Endothelial cell (in vitro differentiated cells): ENCODE measurements at regions not wholly inside any gene's neighbourhood (a gene's known extent, or its start where the extent isn't known, plus 50 kb on each side); places are given as distances from the start of the nearest gene placed in this dataset.

ENCODE experiments used
- DNase-seq: peaks from one replicate; pipeline ENCODE4 v3.0.0; 2021; ENCODE audit warnings: low spot score
- H3K27ac Mint-ChIP-seq: one replicate; pipeline ENCODE4 v1.8.0; 2021; ENCODE audit warnings: mixed read lengths, inconsistent platforms; ENCODE audit not compliant: unreplicated experiment
- H3K27me3 Mint-ChIP-seq: one replicate; pipeline ENCODE4 v1.8.0; 2021; ENCODE audit warnings: mild to moderate bottlenecking, moderate library complexity, mixed read lengths, inconsistent platforms; ENCODE audit not compliant: unreplicated experiment
- H3K36me3 Mint-ChIP-seq: one replicate; pipeline ENCODE4 v1.8.0; 2021; ENCODE audit warnings: mild to moderate bottlenecking, low read depth, mixed read lengths, inconsistent platforms; ENCODE audit not compliant: unreplicated experiment
- H3K4me1 Mint-ChIP-seq: one replicate; pipeline ENCODE4 v1.8.0; 2021; ENCODE audit warnings: mild to moderate bottlenecking, mixed read lengths, inconsistent platforms; ENCODE audit not compliant: unreplicated experiment
- H3K4me3 Mint-ChIP-seq: one replicate; pipeline ENCODE4 v1.8.0; 2021; ENCODE audit warnings: mild to moderate bottlenecking, mixed read lengths, inconsistent platforms; ENCODE audit not compliant: unreplicated experiment
- H3K9me3 Mint-ChIP-seq: one replicate; pipeline ENCODE4 v1.8.0; 2021; ENCODE audit warnings: mixed read lengths, inconsistent platforms; ENCODE audit not compliant: unreplicated experiment
- CTCF ChIP-seq: fragments of 200-600 bp; sonication (generic); IDR thresholded peaks from one replicate; pipeline ENCODE4 v1.5.0; 2021; ENCODE audit warnings: antibody characterized with exemption; ENCODE audit not compliant: unreplicated experiment

GRCh38 chr15:87498560-87498959, 758.0 kb downstream of the NTRK3 start:
- no peak for DNase-seq
- Mint-ChIP-seq H3K9me3 (no peaks in the 10 kb centered on the region), H3K4me3 (no peak overlapping the region), H3K27ac (no peak overlapping the region), H3K4me1 (peaks cover 7% of the 10 kb centered on the region), H3K27me3 (peaks cover 3% of the 10 kb centered on the region), H3K36me3 (no peaks in the 10 kb centered on the region)
- no peak for TF ChIP-seq CTCF

GRCh38 chr15:87496795-87497194, 759.7 kb downstream of the NTRK3 start:
- Mint-ChIP-seq H3K4me1 (peaks cover 7% of the 10 kb centered on the region), H3K27ac (no peak overlapping the region), H3K36me3 (no peaks in the 10 kb centered on the region), H3K4me3 (no peak overlapping the region), H3K9me3 (no peaks in the 10 kb centered on the region), H3K27me3 (peaks cover 3% of the 10 kb centered on the region)
- TF ChIP-seq CTCF: no peak
- no peak for DNase-seq

DNA sequence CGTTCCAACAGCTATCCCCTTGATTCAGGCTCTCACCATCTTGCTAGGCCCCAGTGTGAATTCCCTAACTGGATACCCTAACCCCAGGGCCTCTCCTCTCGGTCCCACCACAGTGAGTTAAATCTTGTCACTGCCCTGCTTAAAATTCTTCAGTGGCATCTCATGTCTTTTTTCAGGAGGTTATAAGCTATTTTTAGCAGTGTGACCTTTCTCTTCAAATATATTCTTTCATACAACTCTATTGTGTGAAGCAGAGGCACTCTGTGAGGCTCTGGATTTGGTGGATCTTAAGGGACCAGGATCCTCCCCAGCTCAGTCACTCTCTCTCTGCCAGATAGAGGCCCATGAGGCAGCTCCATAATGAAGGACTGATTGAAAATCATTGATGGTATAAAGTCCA, 760.4 kb downstream of the NTRK3 start:
- no peak for TF ChIP-seq CTCF
- DNase-seq: no peak
- Mint-ChIP-seq H3K27ac (no peak overlapping the region), H3K36me3 (no peaks in the 10 kb centered on the region), H3K4me1 (peaks cover 7% of the 10 kb centered on the region), H3K4me3 (no peak overlapping the region), H3K9me3 (no peaks in the 10 kb centered on the region), H3K27me3 (peaks cover 3% of the 10 kb centered on the region)

- DNase-seq: no peak
These were observed 762.7 kb downstream of the NTRK3 start for GRCh38 chr15:87493803-87494202.

GRCh38 chr15:87492321-87492720, 764.2 kb downstream of the NTRK3 start:
- H3K9me3 Mint-ChIP-seq: no peaks in the 10 kb centered on the region
- no peak for TF ChIP-seq CTCF

More at GRCh38 chr15:87493803-87494202, 762.7 kb downstream of the NTRK3 start:
- H3K9me3 Mint-ChIP-seq: no peaks in the 10 kb centered on the region
- H3K27me3 Mint-ChIP-seq: peaks cover 3% of the 10 kb centered on the region
- H3K4me3 Mint-ChIP-seq: no peak overlapping the region
- no peak for TF ChIP-seq CTCF
- H3K36me3 Mint-ChIP-seq: no peaks in the 10 kb centered on the region
- H3K4me1 Mint-ChIP-seq: peaks cover 7% of the 10 kb centered on the region
- no peak overlapping the region for H3K27ac Mint-ChIP-seq

More at GRCh38 chr15:87492321-87492720, 764.2 kb downstream of the NTRK3 start:
- peaks cover 3% of the 10 kb centered on the region for H3K27me3 Mint-ChIP-seq
- peaks cover 7% of the 10 kb centered on the region for H3K4me1 Mint-ChIP-seq
- H3K36me3 Mint-ChIP-seq: no peaks in the 10 kb centered on the region
- no peak for DNase-seq
- no peak overlapping the region for H3K4me3 Mint-ChIP-seq
- H3K27ac Mint-ChIP-seq: no peak overlapping the region
